ENCODE measurements at regions not wholly inside any gene's neighbourhood (a gene's known extent, or its start where the extent isn't known, plus 50 kb on each side); places are given as distances from the start of the nearest gene placed in this dataset.

- TF ChIP-seq CTCF (IDR thresholded peaks at IDR 0.05; ENCODE audit: poor library complexity), result no peak
- TF ChIP-seq EZH2 (IDR thresholded peaks at IDR 0.05; ENCODE audit: borderline replicate concordance), result no peak
Measured at GRCh38 chr10:61299156-61299555, 154.0 kb downstream of the TMEM26 start.
